ENCODE measurements at regions not wholly inside any gene's neighbourhood (a gene's known extent, or its start where the extent isn't known, plus 50 kb on each side); places are given as distances from the start of the nearest gene placed in this dataset.
"Not testable (repeated sequence)": the region's sequence is repeated elsewhere in the genome, so short reads cannot be mapped to it uniquely, and the experiment has no call there.

GRCh38 chr2:89876445-89876844 is 1185.0 kb downstream of the RPIA start:
- DNase-seq: not testable (repeated sequence)

- DNase-seq: not testable (repeated sequence)
These were observed 1185.4 kb downstream of the RPIA start for GRCh38 chr2:89876878-89877277.

GRCh38 chr2:89882880-89883279 is 1191.4 kb downstream of the RPIA start:
- not testable (repeated sequence) for DNase-seq

- not testable (repeated sequence) for DNase-seq
These were observed 1192.2 kb downstream of the RPIA start for GRCh38 chr2:89883624-89884023.

GRCh38 chr2:89885071-89885470 is 1193.6 kb downstream of the RPIA start:
- DNase-seq: not testable (repeated sequence)

- DNase-seq: not testable (repeated sequence)
These were observed 1197.2 kb downstream of the RPIA start for GRCh38 chr2:89888693-89889092.

- not testable (repeated sequence) for DNase-seq
These were observed 1198.8 kb downstream of the RPIA start for GRCh38 chr2:89890185-89890773.

- not testable (repeated sequence) for DNase-seq
These were observed 1203.5 kb downstream of the RPIA start for GRCh38 chr2:89894988-89895387.

GRCh38 chr2:89895629-89896028 is 1204.2 kb downstream of the RPIA start:
- not testable (repeated sequence) for DNase-seq

- not testable (repeated sequence) for DNase-seq
These were observed 1235.5 kb downstream of the RPIA start for GRCh38 chr2:89927018-89927417.

- peak; percentile 38 for DNase-seq
These were observed 1244.0 kb downstream of the RPIA start for GRCh38 chr2:89935436-89935835.

- DNase-seq: not testable (repeated sequence)
These were observed 1244.5 kb downstream of the RPIA start for GRCh38 chr2:89936011-89936410.

- DNase-seq: not testable (repeated sequence)
These were observed 1245.1 kb downstream of the RPIA start for GRCh38 chr2:89936559-89936958.

GRCh38 chr2:89938756-89939155 is 1247.3 kb downstream of the RPIA start:
- DNase-seq: not testable (repeated sequence)

GRCh38 chr2:89944267-89944666 is 1252.8 kb downstream of the RPIA start:
- DNase-seq: not testable (repeated sequence)

GRCh38 chr2:89945004-89945616 is 1253.6 kb downstream of the RPIA start:
- not testable (repeated sequence) for DNase-seq

- not testable (repeated sequence) for DNase-seq
These were observed 1255.8 kb downstream of the RPIA start for GRCh38 chr2:89947208-89947815.

GRCh38 chr2:89948102-89948501 is 1256.6 kb downstream of the RPIA start:
- DNase-seq: not testable (repeated sequence)

- DNase-seq: not testable (repeated sequence)
These were observed 1259.3 kb downstream of the RPIA start for GRCh38 chr2:89950807-89951206.

GRCh38 chr2:89957236-89957635 is 1265.8 kb downstream of the RPIA start:
- not testable (repeated sequence) for DNase-seq

- DNase-seq: not testable (repeated sequence)
These were observed 1268.4 kb downstream of the RPIA start for GRCh38 chr2:89959729-89960378.

GRCh38 chr2:89960570-89960969 is 1269.1 kb downstream of the RPIA start:
- DNase-seq: not testable (repeated sequence)

- not testable (repeated sequence) for DNase-seq
These were observed 1277.1 kb downstream of the RPIA start for GRCh38 chr2:89968567-89968966.

All from fibroblast of skin of scalp (primary cell).